PC-9 (cell line): ENCODE measurements at regions not wholly inside any gene's neighbourhood (a gene's known extent, or its start where the extent isn't known, plus 50 kb on each side); places are given as distances from the start of the nearest gene placed in this dataset.

Experiments
- BruUV-seq: library from RNA; stranded (reverse); fragments of 400-500 nt; replicated peaks from 2 replicates; lab custom pipeline; 2021; lab: Mats Ljungman, UMichigan
- CTCF ChIA-PET: fragments of 300-600 bp; sonication (Branson Sonifier 250); formaldehyde crosslinking; loops from one replicate; lab custom pipeline; 2022; ENCODE audit warnings: antibody characterized with exemption; lab: Charles Lee
- POLR2A ChIA-PET: fragments of 300-600 bp; sonication (Branson Sonifier 250); formaldehyde crosslinking; loops from one replicate; lab custom pipeline; 2022; ENCODE audit warnings: antibody characterized with exemption; ENCODE audit not compliant: unreplicated experiment; lab: Charles Lee
- DNase-seq, 2 experiments: peaks; one replicate each; pipeline versions ENCODE4 v3.0.0 to v3.0.0-alpha.2; 2015 to 2022; ENCODE audit warnings: mixed read lengths in 1 of 2
- H2AFZ ChIP-seq: fragments of 200-600 bp; sonication (generic); 2 replicates; pipeline ENCODE4 v1.8.1; 2017; ENCODE audit warnings: antibody characterized with exemption
- H3F3A ChIP-seq: fragments of 200-600 bp; sonication (generic); 2 replicates; pipeline ENCODE4 v1.8.1; 2017; ENCODE audit warnings: antibody characterized with exemption, mild to moderate bottlenecking, low read depth; ENCODE audit not compliant: insufficient read depth
- H3K27ac ChIP-seq: fragments of 200-600 bp; sonication (generic); 2 replicates; pipeline ENCODE4 v1.6.1; 2016; ENCODE audit warnings: mixed run types
- H3K27me3 ChIP-seq: fragments of 200-600 bp; sonication (generic); 2 replicates; pipeline ENCODE4 v1.6.1; 2016; ENCODE audit warnings: low read depth, mixed run types; ENCODE audit not compliant: insufficient read depth
- H3K36me3 ChIP-seq: fragments of 200-600 bp; sonication (generic); 2 replicates; pipeline ENCODE4 v1.6.1; 2016; ENCODE audit warnings: low read depth, mixed run types
- H3K4me1 ChIP-seq: fragments of 200-600 bp; sonication (generic); replicated peaks from 2 replicates; pipeline ENCODE4 v1.6.1; 2016; ENCODE audit warnings: mixed run types; ENCODE audit not compliant: insufficient read depth
- H3K4me2 ChIP-seq: fragments of 200-600 bp; sonication (generic); 2 replicates; pipeline ENCODE4 v1.6.1; 2017; ENCODE audit warnings: mixed run types
- H3K4me3 ChIP-seq: fragments of 200-600 bp; sonication (generic); 2 replicates; pipeline ENCODE4 v1.6.1; 2016; ENCODE audit warnings: mixed run types
- H3K79me2 ChIP-seq: fragments of 200-600 bp; sonication (generic); 2 replicates; pipeline ENCODE4 v1.6.1; 2017; ENCODE audit warnings: low read depth, mixed run types
- H3K9me2 ChIP-seq: fragments of 200-600 bp; sonication (generic); 2 replicates; pipeline ENCODE4 v1.8.1; 2017; ENCODE audit warnings: mild to moderate bottlenecking; ENCODE audit not compliant: insufficient read depth
- H3K9me3 ChIP-seq: fragments of 200-600 bp; sonication (generic); 2 replicates; pipeline ENCODE4 v1.8.1; 2016; ENCODE audit warnings: low read depth; ENCODE audit not compliant: insufficient read depth
- H4K20me1 ChIP-seq: fragments of 200-600 bp; sonication (generic); 2 replicates; pipeline ENCODE4 v1.8.1; 2017; ENCODE audit not compliant: insufficient read depth
- CTCF ChIP-seq: fragments of 200-600 bp; sonication (generic); conservative IDR thresholded peaks from 2 replicates; pipeline ENCODE4 v1.6.1; 2017; ENCODE audit warnings: mixed run types, antibody characterized with exemption, mild to moderate bottlenecking, moderate library complexity
- EZH2 ChIP-seq: fragments of 200-600 bp; sonication (generic); IDR thresholded peaks from 2 replicates; pipeline ENCODE4 v1.8.0; 2017; ENCODE audit warnings: antibody characterized with exemption, low read depth
- intact Hi-C: fragments of 100-400 bp; cut with micrococcal nuclease; formaldehyde crosslinking; loops from one replicate; pipeline ENCODE4 v1.10.0; 2022; ENCODE audit not compliant: unreplicated experiment

GRCh38 chr10:7026818-7027217 is 384.0 kb downstream of the SFMBT2 start:
- no peaks in the 10 kb centered on the region for H4K20me1 ChIP-seq
- ChIA-PET POLR2A (no interaction called here), CTCF (no interaction called here)
- BruUV-seq = no TSS peak
- H3F3A ChIP-seq = no peaks in the 10 kb centered on the region
- intact Hi-C loops = no loop called here
- H3K4me3 ChIP-seq = no peak overlapping the region
- no peak overlapping the region for H3K27ac ChIP-seq
- no peaks in the 10 kb centered on the region for H3K9me3 ChIP-seq
- H3K4me1 ChIP-seq = no peaks in the 10 kb centered on the region
- no peaks in the 10 kb centered on the region for H3K79me2 ChIP-seq
- H2AFZ ChIP-seq = no peak overlapping the region
- H3K4me2 ChIP-seq = no peak overlapping the region
- no peaks in the 10 kb centered on the region for H3K9me2 ChIP-seq
- no peaks in the 10 kb centered on the region for H3K36me3 ChIP-seq
- no peak for DNase-seq
- TF ChIP-seq EZH2 = no peak
- no peak for TF ChIP-seq CTCF
- no peaks in the 10 kb centered on the region for H3K27me3 ChIP-seq

DNA sequence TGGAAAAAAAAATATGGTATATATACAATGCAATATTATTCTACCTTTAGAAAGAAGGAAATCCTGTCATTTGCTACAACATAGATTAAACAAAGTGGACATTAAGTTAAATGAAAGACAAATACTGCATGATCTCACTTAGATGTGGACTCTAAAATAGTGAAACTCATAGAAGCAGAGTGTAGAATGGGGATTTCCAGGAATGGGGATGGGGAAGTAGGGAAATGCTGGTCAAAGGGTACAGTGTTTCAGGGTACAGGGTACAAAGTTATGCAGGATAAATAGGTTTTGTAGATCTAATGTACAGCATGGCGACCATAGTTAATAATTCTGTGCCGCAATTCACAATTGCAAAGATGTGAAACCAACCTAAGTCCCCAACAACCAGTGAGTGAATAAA is 385.5 kb downstream of the SFMBT2 start:
- TF ChIP-seq EZH2 (no peak), CTCF (no peak)
- Histone ChIP-seq H3K4me1 (no peaks in the 10 kb centered on the region), H3K36me3 (no peaks in the 10 kb centered on the region), H3F3A (no peaks in the 10 kb centered on the region), H3K79me2 (no peaks in the 10 kb centered on the region), H3K9me3 (no peaks in the 10 kb centered on the region), H3K27me3 (no peaks in the 10 kb centered on the region), H3K4me3 (no peak overlapping the region), H3K27ac (no peak overlapping the region), H2AFZ (no peak overlapping the region), H4K20me1 (no peaks in the 10 kb centered on the region), H3K9me2 (no peaks in the 10 kb centered on the region), H3K4me2 (no peak overlapping the region)
- ChIA-PET POLR2A (no interaction called here), CTCF (interaction anchor here (0.6 kb wide), 1 partner anchor 11 kb away, joined by 3 read pairs; no protein-coding TSS in a partner anchor)
- DNase-seq = no peak
- no TSS peak for BruUV-seq
- intact Hi-C loops = no loop called here

DNA sequence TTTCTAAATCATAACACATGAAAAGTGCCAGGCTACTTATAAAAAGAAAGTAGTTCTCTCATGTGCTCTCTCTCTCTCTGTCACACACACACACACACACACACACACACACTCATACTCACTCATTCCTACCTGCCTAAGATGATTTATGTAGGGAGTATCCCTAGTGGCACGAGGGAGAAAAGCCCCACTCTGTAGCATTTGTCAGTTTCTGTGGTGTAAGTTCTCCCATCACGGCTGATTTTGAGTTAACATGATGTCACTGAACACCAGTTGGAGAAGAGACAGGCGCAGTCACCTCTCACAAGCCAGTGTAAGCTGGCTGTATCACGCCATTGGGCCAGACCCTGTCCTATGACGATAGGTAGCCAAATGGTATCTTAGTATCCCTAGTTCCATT is 395.4 kb downstream of the SFMBT2 start:
- POLR2A ChIA-PET = no interaction called here
- Histone ChIP-seq H3K4me1 (no peaks in the 10 kb centered on the region), H4K20me1 (no peaks in the 10 kb centered on the region), H3K27me3 (no peaks in the 10 kb centered on the region), H3K9me3 (no peaks in the 10 kb centered on the region), H3K4me2 (no peak overlapping the region), H3K9me2 (no peaks in the 10 kb centered on the region), H2AFZ (no peak overlapping the region), H3K79me2 (no peaks in the 10 kb centered on the region), H3F3A (no peaks in the 10 kb centered on the region), H3K4me3 (no peak overlapping the region), H3K36me3 (no peaks in the 10 kb centered on the region), H3K27ac (no peak overlapping the region)
- DNase-seq = no peak
- BruUV-seq = no TSS peak
- intact Hi-C loops = no loop called here
- TF ChIP-seq CTCF (no peak), EZH2 (no peak)
- CTCF ChIA-PET = no interaction called here
